Heart left ventricle (tissue), 13 donors: ENCODE measurements at regions not wholly inside any gene's neighbourhood (a gene's known extent, or its start where the extent isn't known, plus 50 kb on each side); places are given as distances from the start of the nearest gene placed in this dataset.

Experiments
- POLR2A ChIP-seq, 2 donors: fragments of 450-650 bp; IDR thresholded peaks; one replicate each; pipeline ENCODE4 v1.6.1; 2017; ENCODE audit warnings: antibody characterized with exemption in 2 of 2, mild to moderate bottlenecking in 2 of 2, moderate library complexity in 2 of 2
- TF ChIP-seq, protein P1 (sequence below), 12 donors: fragments of 200-600 bp; sonication (generic) in 4 of 12; IDR thresholded peaks; one replicate each; pipeline versions ENCODE4 v1.5.0 to v1.8.0; 2018 to 2022; ENCODE audit warnings: antibody characterized with exemption in 12 of 12, mild to moderate bottlenecking in 5 of 12
- donor health status: ischemic (EF 13 %, LVEDD 7.1; RV severe dilation, severe dysfunction).
- donor health status: DM: no; HTN: yes; CAD: no.
- donor health status: DM: no; HTN: no; CAD: no.
- donor health status: ischemic (EF 25% LVEDD 6.9; RV normal size, moderate dysfunction).
- donor health status: ischemic (EF 25% LVEDD 5.7; RV mildly dilated, moderate dysfunction).
- donor health status: ischemic (EF 35%, LVEDD 5.7; RV mildly dilated, moderate dysfunction).
- donor health status: nonischemic (EF 11% LVEDD 7.7; RV severe dilation, severe dysfunction).
- donor health status: DM: yes; HTN: yes; CAD: no.
- donor health status: PGD.
- donor health status: ischemic (EF 29% LVEDD 5.4; RV normal size, mild dysfunction).
- donor health status: nonischemic (EF 23%, LVEDD 6.1; RV moderate dilation, normal function).

- no peak for TF ChIP-seq POLR2A (IDR thresholded peaks at IDR 0.05)
- TF ChIP-seq, protein P1, sequence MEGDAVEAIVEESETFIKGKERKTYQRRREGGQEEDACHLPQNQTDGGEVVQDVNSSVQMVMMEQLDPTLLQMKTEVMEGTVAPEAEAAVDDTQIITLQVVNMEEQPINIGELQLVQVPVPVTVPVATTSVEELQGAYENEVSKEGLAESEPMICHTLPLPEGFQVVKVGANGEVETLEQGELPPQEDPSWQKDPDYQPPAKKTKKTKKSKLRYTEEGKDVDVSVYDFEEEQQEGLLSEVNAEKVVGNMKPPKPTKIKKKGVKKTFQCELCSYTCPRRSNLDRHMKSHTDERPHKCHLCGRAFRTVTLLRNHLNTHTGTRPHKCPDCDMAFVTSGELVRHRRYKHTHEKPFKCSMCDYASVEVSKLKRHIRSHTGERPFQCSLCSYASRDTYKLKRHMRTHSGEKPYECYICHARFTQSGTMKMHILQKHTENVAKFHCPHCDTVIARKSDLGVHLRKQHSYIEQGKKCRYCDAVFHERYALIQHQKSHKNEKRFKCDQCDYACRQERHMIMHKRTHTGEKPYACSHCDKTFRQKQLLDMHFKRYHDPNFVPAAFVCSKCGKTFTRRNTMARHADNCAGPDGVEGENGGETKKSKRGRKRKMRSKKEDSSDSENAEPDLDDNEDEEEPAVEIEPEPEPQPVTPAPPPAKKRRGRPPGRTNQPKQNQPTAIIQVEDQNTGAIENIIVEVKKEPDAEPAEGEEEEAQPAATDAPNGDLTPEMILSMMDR (IDR thresholded peaks at IDR 0.05): no peak
Measured at GRCh38 chr9:88821033-88821745, 170.1 kb upstream of the S1PR3 start.
